Kidney epithelial cell (primary cell): ENCODE measurements at regions not wholly inside any gene's neighbourhood (a gene's known extent, or its start where the extent isn't known, plus 50 kb on each side); places are given as distances from the start of the nearest gene placed in this dataset.

Source experiments
- DNase-seq: peaks from one replicate; pipeline ENCODE4 v3.0.0-alpha.2; 2010; ENCODE audit warnings: low read depth
- H3K27me3 ChIP-seq: 2 replicates; pipeline ENCODE4 v1.6.0; 2011; ENCODE audit warnings: low read length; ENCODE audit not compliant: control insufficient read depth, insufficient read depth
- H3K36me3 ChIP-seq: 2 replicates; pipeline ENCODE4 v1.5.1; 2011; ENCODE audit warnings: low read length; ENCODE audit not compliant: control insufficient read depth, insufficient read depth
- H3K4me3 ChIP-seq: 2 replicates; pipeline ENCODE4 v1.5.1; 2011; ENCODE audit warnings: low read depth, mild to moderate bottlenecking, control low read depth, low read length
- TF ChIP-seq, protein P1 (sequence below): IDR thresholded peaks from 2 replicates; pipeline ENCODE4 v1.5.1; 2011; ENCODE audit warnings: mild to moderate bottlenecking, moderate library complexity, low read length, control low read depth, inconsistent platforms; ENCODE audit not compliant: insufficient read depth, poor library complexity, severe bottlenecking

DNA sequence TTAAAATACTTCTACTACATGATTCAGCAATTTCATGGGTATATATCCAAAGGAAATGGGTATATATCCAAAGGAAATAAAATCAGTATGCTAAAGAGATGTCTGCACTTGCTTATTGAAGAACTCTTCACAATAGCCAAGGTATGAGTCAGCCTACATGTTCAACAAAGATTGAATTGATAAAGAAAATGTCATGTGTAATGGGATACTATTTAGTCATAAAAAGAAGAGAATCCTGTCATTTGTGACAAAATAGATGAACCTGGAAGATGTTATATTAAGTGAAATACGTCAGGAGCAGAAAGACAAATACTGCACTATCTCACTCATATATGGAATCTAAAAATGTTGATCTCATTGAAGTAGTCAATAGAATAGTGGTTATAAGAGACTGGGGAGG, 944.5 kb upstream of the CTNND2 start:
- no peak for DNase-seq
- no peaks in the 10 kb centered on the region for H3K36me3 ChIP-seq
- TF ChIP-seq, protein P1, sequence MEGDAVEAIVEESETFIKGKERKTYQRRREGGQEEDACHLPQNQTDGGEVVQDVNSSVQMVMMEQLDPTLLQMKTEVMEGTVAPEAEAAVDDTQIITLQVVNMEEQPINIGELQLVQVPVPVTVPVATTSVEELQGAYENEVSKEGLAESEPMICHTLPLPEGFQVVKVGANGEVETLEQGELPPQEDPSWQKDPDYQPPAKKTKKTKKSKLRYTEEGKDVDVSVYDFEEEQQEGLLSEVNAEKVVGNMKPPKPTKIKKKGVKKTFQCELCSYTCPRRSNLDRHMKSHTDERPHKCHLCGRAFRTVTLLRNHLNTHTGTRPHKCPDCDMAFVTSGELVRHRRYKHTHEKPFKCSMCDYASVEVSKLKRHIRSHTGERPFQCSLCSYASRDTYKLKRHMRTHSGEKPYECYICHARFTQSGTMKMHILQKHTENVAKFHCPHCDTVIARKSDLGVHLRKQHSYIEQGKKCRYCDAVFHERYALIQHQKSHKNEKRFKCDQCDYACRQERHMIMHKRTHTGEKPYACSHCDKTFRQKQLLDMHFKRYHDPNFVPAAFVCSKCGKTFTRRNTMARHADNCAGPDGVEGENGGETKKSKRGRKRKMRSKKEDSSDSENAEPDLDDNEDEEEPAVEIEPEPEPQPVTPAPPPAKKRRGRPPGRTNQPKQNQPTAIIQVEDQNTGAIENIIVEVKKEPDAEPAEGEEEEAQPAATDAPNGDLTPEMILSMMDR: no peak
- no peak overlapping the region for H3K4me3 ChIP-seq
- H3K27me3 ChIP-seq: no peaks in the 10 kb centered on the region

DNA sequence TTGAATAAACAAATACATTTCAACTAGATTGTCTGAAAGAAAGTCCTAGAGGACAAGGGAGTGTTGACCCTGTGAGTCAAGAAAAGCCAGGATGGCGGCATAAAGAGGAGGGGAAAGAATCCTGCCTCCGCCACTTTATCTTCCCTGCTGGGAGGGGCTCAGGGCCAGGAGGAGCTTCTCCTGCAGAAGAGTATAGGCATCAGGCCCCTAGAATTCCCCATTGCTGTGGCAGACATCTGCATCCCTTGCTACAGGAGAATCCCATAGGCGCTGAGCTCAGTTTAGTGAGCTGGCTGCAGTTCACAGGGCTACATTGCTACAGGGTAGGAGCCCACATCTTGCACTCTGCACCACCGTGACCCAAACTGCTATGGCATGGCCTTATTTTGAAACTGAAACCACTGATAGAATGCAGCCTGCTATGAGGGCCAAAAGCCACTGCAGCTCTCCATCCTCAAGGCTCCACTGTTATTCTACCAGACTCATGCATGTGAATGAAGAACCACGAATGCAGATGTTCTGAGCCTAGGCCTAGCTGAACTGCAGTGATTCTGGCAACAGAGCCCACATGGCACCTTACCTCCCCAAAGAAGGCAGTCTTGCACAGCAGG, 941.4 kb upstream of the CTNND2 start:
- TF ChIP-seq, protein P1: no peak
- DNase-seq: no peak

DNA sequence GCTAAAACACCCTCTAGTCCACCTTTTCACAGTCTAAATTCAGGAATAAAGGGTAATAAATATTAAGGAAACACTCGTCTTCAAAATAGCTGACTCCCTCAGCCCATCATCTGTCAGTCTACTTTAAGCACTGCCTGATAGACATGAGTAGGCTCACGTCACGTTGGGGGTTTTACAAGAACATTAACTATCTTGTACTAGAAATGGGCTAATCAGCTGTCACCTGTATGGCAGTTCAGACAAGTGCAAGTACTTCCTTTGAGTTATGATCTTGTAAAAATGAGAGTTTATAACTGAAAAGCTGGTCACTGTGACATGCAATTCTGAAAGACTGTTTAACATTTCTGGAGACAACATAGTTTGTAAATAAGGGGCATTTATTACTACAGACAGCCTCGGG, 936.7 kb upstream of the CTNND2 start:
- no peak for DNase-seq
- Histone ChIP-seq H3K36me3 (no peaks in the 10 kb centered on the region), H3K27me3 (no peaks in the 10 kb centered on the region), H3K4me3 (no peak overlapping the region)
- TF ChIP-seq, protein P1: no peak

More for the DNA sequence above, 941.4 kb upstream of the CTNND2 start:
- Histone ChIP-seq H3K36me3 (no peaks in the 10 kb centered on the region), H3K4me3 (no peak overlapping the region), H3K27me3 (no peaks in the 10 kb centered on the region)

DNA sequence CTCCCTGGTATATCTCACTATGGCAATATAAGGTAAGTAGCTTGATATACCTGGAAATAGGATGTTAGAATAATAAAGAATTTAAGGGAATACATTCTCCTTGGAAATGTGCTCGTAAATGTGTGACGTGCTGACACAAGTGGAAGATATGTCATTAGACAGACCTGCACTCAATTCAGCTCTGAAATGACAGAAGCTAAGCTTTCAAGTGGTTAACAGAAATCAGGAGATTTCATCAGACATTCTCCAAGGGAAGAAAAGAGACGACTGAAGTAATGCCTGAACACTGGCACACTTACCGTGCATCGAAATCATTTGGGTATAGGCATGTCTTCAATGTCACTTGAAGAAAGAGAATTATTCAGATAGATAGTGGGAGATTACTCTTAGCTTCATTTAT, 933.3 kb upstream of the CTNND2 start:
- Histone ChIP-seq H3K4me3 (no peak overlapping the region), H3K27me3 (no peaks in the 10 kb centered on the region), H3K36me3 (no peaks in the 10 kb centered on the region)
- TF ChIP-seq, protein P1: no peak
- no peak for DNase-seq

DNA sequence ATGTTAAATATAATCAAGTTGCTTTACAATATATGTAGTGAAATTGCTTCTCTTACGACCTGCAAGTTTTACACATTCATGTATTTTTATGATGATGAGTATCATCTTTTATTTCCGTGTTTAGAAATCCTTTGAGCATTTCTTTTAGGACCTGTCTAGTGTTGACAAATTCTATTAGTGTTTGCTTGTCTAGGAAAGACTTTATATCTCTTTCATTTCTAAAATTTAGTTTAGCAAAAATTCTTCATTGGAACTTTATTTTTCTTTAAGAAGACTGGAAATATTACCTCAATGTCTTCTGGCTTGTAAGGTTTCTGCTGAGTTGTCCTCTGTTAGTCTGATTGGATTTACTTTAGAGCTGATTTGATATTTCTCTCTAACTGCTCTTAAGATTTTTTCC, 920.9 kb upstream of the CTNND2 start:
- no peak overlapping the region for H3K4me3 ChIP-seq
- no peak for DNase-seq
- H3K36me3 ChIP-seq: no peaks in the 10 kb centered on the region
- TF ChIP-seq, protein P1: no peak
- H3K27me3 ChIP-seq: no peaks in the 10 kb centered on the region

DNA sequence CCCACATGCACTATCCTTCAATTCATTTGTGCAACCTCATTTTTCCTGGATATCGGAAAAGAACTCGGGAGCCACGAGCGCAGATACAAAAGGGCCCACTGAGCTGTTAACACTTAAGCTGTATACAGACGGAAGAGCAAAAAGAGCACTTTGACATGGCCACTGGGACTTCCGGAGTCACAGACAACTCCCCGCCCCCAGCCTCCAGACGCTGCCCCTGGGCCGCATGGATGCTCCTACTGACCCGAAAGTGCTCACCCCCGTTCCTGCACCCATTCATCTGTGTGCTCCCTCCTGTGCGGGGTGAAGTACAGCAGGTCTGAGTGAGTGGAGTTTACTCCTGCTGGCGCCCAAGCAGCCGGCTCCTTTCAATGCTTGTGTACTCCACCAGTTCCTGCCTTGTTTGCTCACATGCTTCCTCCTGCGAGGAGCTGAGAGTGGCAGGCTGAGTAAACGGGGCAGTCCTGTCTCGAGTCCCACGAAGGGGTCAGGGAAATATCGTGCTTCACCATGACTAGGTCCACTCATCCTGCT, 901.0 kb upstream of the CTNND2 start:
- TF ChIP-seq, protein P1: no peak
- Histone ChIP-seq H3K4me3 (no peak overlapping the region), H3K27me3 (no peaks in the 10 kb centered on the region), H3K36me3 (no peaks in the 10 kb centered on the region)
- DNase-seq: no peak
